C4-2B (cell line): ENCODE measurements at regions not wholly inside any gene's neighbourhood (a gene's known extent, or its start where the extent isn't known, plus 50 kb on each side); places are given as distances from the start of the nearest gene placed in this dataset.

Experiments used
- CTCF ChIP-seq: fragments of 450-650 bp; conservative IDR thresholded peaks from 2 replicates; pipeline ENCODE4 v1.5.1; 2017; ENCODE audit warnings: mild to moderate bottlenecking
- ZFX ChIP-seq: fragments of 450-650 bp; IDR thresholded peaks from 2 replicates; pipeline ENCODE4 v1.6.1; 2017

- no peak for TF ChIP-seq CTCF
- no peak for TF ChIP-seq ZFX
These were observed 454.1 kb upstream of the IL12A start for GRCh38 chr3:159534496-159534895.
